ENCODE measurements at regions not wholly inside any gene's neighbourhood (a gene's known extent, or its start where the extent isn't known, plus 50 kb on each side); places are given as distances from the start of the nearest gene placed in this dataset.

- Histone ChIP-seq H3K4me3 (replicated peaks; ENCODE audit: low read depth, low read length) (no peak overlapping the region), H3K27me3 (replicated peaks; ENCODE audit: control insufficient read depth, insufficient read depth, low read length) (no peaks in the 10 kb centered on the region), H3K36me3 (ENCODE audit: control insufficient read depth, insufficient read depth, low read length) (no peaks in the 10 kb centered on the region)
- DNase-seq (ENCODE audit: extremely low read depth, insufficient read length), result no peak
- TF ChIP-seq, protein P1, sequence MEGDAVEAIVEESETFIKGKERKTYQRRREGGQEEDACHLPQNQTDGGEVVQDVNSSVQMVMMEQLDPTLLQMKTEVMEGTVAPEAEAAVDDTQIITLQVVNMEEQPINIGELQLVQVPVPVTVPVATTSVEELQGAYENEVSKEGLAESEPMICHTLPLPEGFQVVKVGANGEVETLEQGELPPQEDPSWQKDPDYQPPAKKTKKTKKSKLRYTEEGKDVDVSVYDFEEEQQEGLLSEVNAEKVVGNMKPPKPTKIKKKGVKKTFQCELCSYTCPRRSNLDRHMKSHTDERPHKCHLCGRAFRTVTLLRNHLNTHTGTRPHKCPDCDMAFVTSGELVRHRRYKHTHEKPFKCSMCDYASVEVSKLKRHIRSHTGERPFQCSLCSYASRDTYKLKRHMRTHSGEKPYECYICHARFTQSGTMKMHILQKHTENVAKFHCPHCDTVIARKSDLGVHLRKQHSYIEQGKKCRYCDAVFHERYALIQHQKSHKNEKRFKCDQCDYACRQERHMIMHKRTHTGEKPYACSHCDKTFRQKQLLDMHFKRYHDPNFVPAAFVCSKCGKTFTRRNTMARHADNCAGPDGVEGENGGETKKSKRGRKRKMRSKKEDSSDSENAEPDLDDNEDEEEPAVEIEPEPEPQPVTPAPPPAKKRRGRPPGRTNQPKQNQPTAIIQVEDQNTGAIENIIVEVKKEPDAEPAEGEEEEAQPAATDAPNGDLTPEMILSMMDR (IDR thresholded peaks at IDR 0.05; ENCODE audit: insufficient read depth, low read length, poor library complexity, severe bottlenecking), result no peak
Observed at GRCh38 chr5:27341342-27341741, 303.0 kb upstream of the CDH9 start.

- TF ChIP-seq, protein P1 (IDR thresholded peaks at IDR 0.05; ENCODE audit: insufficient read depth, low read length, poor library complexity, severe bottlenecking), result no peak
- Histone ChIP-seq H3K4me3 (replicated peaks; ENCODE audit: low read depth, low read length) (no peak overlapping the region), H3K27me3 (replicated peaks; ENCODE audit: control insufficient read depth, insufficient read depth, low read length) (no peaks in the 10 kb centered on the region)
Observed at GRCh38 chr5:27336817-27337216, 298.4 kb upstream of the CDH9 start.

GRCh38 chr5:27328480-27328879, 290.1 kb upstream of the CDH9 start:
- H3K36me3 ChIP-seq (ENCODE audit: control insufficient read depth, insufficient read depth, low read length), result no peaks in the 10 kb centered on the region
- H3K4me3 ChIP-seq (replicated peaks; ENCODE audit: low read depth, low read length), result no peak overlapping the region
- DNase-seq (ENCODE audit: extremely low read depth, insufficient read length), result no peak
- TF ChIP-seq, protein P1 (IDR thresholded peaks at IDR 0.05; ENCODE audit: insufficient read depth, low read length, poor library complexity, severe bottlenecking), result no peak
- H3K27me3 ChIP-seq (replicated peaks; ENCODE audit: control insufficient read depth, insufficient read depth, low read length), result no peaks in the 10 kb centered on the region

More at GRCh38 chr5:27336817-27337216, 298.4 kb upstream of the CDH9 start:
- no peak for DNase-seq (ENCODE audit: extremely low read depth, insufficient read length)
- H3K36me3 ChIP-seq (ENCODE audit: control insufficient read depth, insufficient read depth, low read length), result no peaks in the 10 kb centered on the region

GRCh38 chr5:27325513-27325912, 287.1 kb upstream of the CDH9 start:
- Histone ChIP-seq H3K4me3 (replicated peaks; ENCODE audit: low read depth, low read length) (no peak overlapping the region), H3K27me3 (replicated peaks; ENCODE audit: control insufficient read depth, insufficient read depth, low read length) (no peaks in the 10 kb centered on the region), H3K36me3 (ENCODE audit: control insufficient read depth, insufficient read depth, low read length) (no peaks in the 10 kb centered on the region)
- no peak for DNase-seq (ENCODE audit: extremely low read depth, insufficient read length)
- TF ChIP-seq, protein P1 (IDR thresholded peaks at IDR 0.05; ENCODE audit: insufficient read depth, low read length, poor library complexity, severe bottlenecking), result no peak

- DNase-seq (ENCODE audit: extremely low read depth, insufficient read length), result no peak
- Histone ChIP-seq H3K36me3 (ENCODE audit: control insufficient read depth, insufficient read depth, low read length) (no peaks in the 10 kb centered on the region), H3K27me3 (replicated peaks; ENCODE audit: control insufficient read depth, insufficient read depth, low read length) (no peaks in the 10 kb centered on the region), H3K4me3 (replicated peaks; ENCODE audit: low read depth, low read length) (no peak overlapping the region)
- TF ChIP-seq, protein P1 (IDR thresholded peaks at IDR 0.05; ENCODE audit: insufficient read depth, low read length, poor library complexity, severe bottlenecking), result no peak
Observed at GRCh38 chr5:27318701-27319100, 280.3 kb upstream of the CDH9 start.

GRCh38 chr5:27316271-27316650, 277.9 kb upstream of the CDH9 start:
- DNase-seq (ENCODE audit: extremely low read depth, insufficient read length), result no peak
- no peak overlapping the region for H3K4me3 ChIP-seq (replicated peaks; ENCODE audit: low read depth, low read length)
- H3K27me3 ChIP-seq (replicated peaks; ENCODE audit: control insufficient read depth, insufficient read depth, low read length), result no peaks in the 10 kb centered on the region
- TF ChIP-seq, protein P1 (IDR thresholded peaks at IDR 0.05; ENCODE audit: insufficient read depth, low read length, poor library complexity, severe bottlenecking), result no peak
- H3K36me3 ChIP-seq (ENCODE audit: control insufficient read depth, insufficient read depth, low read length), result no peaks in the 10 kb centered on the region

Data from GM06990 (cell line).